HG03280 (cell line): ENCODE measurements at regions not wholly inside any gene's neighbourhood (a gene's known extent, or its start where the extent isn't known, plus 50 kb on each side); places are given as distances from the start of the nearest gene placed in this dataset.
"Not testable (repeated sequence)": the region's sequence is repeated elsewhere in the genome, so short reads cannot be mapped to it uniquely, and the experiment has no call there.

Experiments
- ATAC-seq: cut with Tn5 transposase; IDR thresholded peaks from one replicate; pipeline ENCODE4 v1.9.1; 2021; ENCODE audit warnings: mild to moderate bottlenecking, moderate library complexity; ENCODE audit not compliant: unreplicated experiment

- ATAC-seq: not testable (repeated sequence)
These were observed 150.2 kb upstream of the FBXL17 start for GRCh38 chr5:108532129-108532445.

DNA sequence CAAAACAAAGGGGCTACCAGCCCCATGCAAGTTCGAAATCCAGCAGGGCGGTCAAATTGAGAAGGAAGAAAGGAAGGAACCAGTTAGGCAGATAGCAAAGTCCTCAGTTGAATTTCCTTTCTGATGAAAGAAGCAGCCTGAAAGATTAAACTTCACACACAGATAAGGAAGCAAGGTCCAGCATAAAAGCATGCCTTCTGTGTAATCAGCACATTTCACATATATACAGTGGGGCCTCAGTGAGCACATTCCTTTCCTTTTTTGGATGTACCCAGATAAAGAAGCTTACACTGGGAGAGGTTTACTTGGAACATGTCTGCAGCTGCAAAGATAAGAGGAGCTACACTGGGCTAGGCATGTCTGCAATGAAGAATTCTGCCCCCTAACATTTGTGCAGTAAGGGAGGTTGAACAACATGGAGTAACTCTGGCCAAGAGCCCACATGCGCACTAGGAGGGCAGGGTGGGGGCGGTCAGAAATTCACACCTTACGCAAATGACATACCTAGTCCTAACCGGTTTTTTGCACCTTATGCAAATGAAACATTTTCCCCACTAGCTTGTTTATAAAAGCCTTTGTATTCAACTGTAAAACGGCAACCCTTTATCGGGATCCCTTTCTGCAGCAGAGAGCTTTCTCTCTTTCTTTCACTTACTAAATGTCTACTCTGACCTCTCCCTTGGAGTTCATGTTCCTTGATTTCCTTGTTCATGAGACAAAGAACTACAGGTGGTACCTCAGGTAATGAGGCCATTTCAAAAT lies 149.7 kb upstream of the FBXL17 start:
- ATAC-seq: no peak

DNA sequence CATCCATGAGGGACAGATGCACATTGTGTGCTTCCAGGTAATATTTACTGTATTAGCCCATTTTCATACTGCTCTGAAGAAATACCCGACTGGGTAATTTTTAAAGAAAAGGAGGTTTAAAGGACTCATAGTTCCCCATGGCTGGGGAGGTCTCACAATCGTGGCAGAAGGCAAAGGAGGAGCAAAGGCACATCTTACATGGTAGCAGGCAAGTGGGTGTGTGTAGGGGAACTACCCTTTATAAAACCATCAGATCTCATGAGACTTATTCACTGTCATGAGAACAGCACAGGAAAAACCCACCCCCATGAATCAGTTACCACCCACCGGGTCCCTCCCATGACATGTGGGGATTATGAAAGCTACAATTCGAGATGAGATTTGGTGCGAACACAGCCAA lies 148.8 kb upstream of the FBXL17 start:
- ATAC-seq: no peak

DNA sequence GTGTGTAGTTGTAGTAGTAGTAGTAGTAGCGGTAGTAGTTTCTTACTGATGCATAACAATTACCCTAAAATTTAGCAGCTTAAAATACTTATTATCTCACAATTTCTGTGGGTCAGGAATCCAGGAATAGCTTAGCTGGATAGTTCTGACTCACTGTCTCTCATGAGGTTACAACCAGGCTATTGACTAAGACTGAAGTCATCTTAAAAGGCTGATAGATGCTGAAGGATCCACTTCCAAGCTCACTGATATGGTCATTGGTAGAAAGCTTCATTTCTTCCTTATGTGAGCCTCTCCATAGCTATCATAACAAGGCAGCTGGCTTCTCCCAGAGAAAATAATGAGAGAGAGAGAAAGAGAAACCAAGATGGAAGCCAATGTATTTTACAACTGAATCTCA lies 147.5 kb upstream of the FBXL17 start:
- ATAC-seq: no peak

- ATAC-seq: no peak
These were observed 146.8 kb upstream of the FBXL17 start for GRCh38 chr5:108528655-108529054.

- no peak for ATAC-seq
These were observed 142.7 kb upstream of the FBXL17 start for GRCh38 chr5:108524564-108524963.

DNA sequence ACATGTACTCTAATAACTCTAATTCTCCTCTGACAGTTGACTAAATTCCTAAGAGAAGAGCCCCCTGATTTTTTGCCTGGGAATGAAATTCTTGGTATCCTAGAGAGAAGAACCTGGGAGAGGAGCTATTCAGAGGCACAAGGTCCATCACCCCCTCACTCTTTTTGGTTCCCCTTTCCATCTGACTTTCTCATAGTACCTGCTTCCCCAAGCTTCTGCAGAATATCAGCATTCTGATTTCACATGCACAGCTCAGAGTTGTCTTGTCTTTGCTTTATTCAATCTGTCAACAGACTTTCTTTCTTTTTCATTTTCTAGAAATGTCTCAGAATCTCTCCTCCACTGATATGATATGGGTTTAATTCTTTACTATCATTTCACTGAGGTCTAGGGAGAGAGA lies 141.5 kb upstream of the FBXL17 start:
- no peak for ATAC-seq

GRCh38 chr5:108521841-108522506 lies 140.1 kb upstream of the FBXL17 start:
- ATAC-seq: peak; percentile 44

DNA sequence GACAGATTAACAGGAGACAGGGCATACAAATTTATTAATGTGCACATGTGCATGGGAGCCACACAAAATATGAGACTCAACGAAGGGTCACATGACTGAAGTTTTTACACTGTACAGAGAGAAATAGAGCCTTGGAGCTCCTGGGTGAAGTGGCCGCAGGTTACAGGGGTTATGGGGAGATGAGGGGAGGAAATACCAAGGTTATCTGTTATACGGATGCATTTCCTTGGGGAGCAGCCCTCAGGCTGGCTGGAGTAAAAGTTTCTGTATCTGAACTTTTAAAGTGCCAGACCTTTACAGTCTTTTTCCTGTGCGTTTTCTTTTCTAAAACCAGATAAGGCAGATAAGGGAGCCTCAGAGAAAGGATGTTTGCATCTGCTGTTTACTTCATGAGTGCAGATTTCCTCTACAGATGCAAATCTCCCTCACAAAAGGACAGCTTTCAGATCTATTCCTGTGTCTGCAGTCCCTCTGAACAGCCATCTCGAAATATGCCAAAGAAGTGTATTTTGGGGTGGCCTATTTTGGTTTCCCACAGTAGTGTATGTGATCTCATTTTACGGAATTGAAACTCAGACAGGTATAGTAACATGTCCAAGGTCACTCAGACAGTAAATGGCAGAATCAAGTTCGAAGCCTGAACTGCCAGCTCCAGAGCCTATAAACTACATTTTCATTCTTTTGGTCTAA lies 139.3 kb upstream of the FBXL17 start:
- ATAC-seq: peak; percentile 89

- no peak for ATAC-seq
These were observed 134.9 kb upstream of the FBXL17 start for GRCh38 chr5:108516785-108517184.

- ATAC-seq: no peak
These were observed 133.7 kb upstream of the FBXL17 start for GRCh38 chr5:108515517-108516105.

- ATAC-seq: no peak
These were observed 127.1 kb upstream of the FBXL17 start for GRCh38 chr5:108508979-108509378.

DNA sequence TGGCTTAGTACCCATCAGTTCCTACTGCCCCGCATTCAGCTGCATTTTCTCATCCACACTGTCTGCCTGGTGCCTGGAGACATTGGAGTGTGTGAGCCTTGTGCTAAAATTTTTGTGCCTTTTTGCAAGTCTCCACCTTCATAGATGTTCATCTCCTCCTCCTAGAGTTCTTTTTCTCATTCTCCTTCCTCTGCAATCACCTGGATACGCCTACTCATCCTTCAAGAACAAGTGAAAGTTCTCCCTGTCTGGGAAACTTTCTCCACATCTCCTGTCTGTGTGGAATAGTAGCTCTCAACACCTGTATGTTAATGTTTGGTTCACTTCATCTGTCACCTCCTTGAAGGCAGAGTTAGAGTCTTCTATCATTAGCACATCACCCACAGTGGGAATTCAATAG lies 125.7 kb upstream of the FBXL17 start:
- ATAC-seq: no peak

DNA sequence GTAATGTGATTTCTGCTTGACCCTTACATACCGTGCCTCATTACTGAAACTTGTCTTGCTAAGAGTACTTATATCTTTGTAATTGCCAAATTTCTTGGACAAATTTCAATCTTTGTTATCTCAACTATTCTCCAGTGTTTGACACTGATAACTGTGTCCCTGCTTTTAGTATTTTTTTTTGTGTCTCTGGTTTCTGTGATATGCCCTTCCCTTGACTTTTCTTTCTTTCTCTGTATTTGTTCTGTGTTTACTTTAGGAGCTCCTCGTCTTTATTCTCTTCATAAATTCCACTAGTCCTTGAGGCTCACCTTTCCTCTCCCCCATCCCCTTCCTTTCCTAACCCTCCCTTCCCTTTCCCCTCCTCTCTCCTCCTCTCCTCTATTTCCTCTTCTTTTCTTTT lies 123.7 kb upstream of the FBXL17 start:
- ATAC-seq: no peak

DNA sequence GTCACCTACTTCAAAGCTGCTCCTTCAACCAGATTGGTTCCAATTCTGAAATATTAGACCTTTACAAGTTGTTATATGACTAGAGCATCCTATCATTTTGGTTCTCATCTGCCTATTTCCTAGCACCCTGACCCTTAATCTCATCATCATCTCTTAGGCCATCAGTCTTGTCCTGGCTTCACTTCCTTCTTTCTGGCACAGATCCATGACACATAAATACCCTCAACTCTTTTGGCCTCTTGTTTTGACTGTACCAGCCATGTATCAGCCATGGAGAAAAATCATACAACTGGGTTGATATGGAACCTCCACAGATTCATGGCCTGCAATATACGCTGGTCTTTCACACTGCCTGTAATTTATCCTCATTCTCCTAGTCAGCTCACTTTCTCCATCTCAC lies 123.1 kb upstream of the FBXL17 start:
- no peak for ATAC-seq

GRCh38 chr5:108503986-108504385 lies 122.1 kb upstream of the FBXL17 start:
- ATAC-seq: no peak

- ATAC-seq: not testable (repeated sequence)
These were observed 113.7 kb upstream of the FBXL17 start for GRCh38 chr5:108495615-108496014.

- no peak for ATAC-seq
These were observed 106.1 kb upstream of the FBXL17 start for GRCh38 chr5:108487951-108488350.

DNA sequence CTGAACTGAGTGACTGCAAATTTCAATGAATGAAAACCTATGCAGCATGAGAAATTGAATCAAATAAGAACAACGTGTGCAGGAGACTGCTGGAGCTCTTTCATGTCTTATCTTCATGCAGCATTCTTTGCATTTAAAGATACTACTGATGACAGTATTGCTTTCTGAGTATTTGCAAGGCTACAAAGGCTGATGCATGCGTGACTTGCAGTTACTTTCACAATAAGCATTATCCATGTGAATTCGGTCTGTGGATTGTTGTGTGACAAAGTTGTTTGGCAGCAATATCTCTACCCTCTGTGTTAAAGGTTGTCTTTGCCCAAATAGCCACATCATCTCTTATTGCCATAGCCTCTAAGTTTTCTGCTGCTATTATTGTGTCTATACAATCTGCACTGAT lies 102.1 kb upstream of the FBXL17 start:
- ATAC-seq: no peak

- ATAC-seq: peak; percentile 50
These were observed 99.5 kb upstream of the FBXL17 start for GRCh38 chr5:108481355-108481931.

- no peak for ATAC-seq
These were observed 90.3 kb upstream of the FBXL17 start for GRCh38 chr5:108472237-108472636.
